ENCODE measurements at regions not wholly inside any gene's neighbourhood (a gene's known extent, or its start where the extent isn't known, plus 50 kb on each side); places are given as distances from the start of the nearest gene placed in this dataset.

- TF ChIP-seq CTCF (IDR thresholded peaks at IDR 0.05) (no peak), POLR2A (IDR thresholded peaks at IDR 0.05) (no peak)
Measured at GRCh38 chr3:76152028-76152427, 366.7 kb upstream of the ZNF717 start.

All from Peyer's patch (tissue), 4 donors.